ENCODE measurements at regions not wholly inside any gene's neighbourhood (a gene's known extent, or its start where the extent isn't known, plus 50 kb on each side); places are given as distances from the start of the nearest gene placed in this dataset.
"Not testable (repeated sequence)": the region's sequence is repeated elsewhere in the genome, so short reads cannot be mapped to it uniquely, and the experiment has no call there.

- H3K4me1 Mint-ChIP-seq = no peaks in the 10 kb centered on the region
- no peak overlapping the region for H3K27ac Mint-ChIP-seq
- no peaks in the 10 kb centered on the region for H3K36me3 Mint-ChIP-seq
- ATAC-seq = no peak
- no peak overlapping the region for H3K4me3 Mint-ChIP-seq
- H3K27me3 Mint-ChIP-seq = no peaks in the 10 kb centered on the region
- peaks cover 5% of the 10 kb centered on the region for H3K9me3 Mint-ChIP-seq
These were observed 1251.7 kb upstream of the RAG2 start for GRCh38 chr11:37849706-37850105.

DNA sequence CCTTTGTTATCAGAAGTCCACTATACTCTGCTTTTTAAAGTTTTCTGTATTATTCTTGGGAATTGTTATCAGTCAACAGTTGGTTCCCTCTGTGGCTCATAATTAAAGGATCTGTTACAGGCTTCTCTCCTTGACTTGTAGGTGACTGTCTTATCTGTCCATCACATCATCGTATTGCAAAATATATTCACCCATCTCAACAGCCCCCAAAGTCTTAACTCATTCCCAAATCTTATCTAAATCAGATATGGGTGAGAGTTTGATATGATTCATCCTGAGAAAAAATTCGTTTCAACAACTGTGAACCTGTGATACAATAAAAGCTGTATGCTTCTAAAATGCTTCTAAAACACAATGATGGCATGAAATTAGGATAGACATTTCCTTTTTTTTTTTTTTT is 1245.6 kb upstream of the RAG2 start:
- no peak for ATAC-seq
- Mint-ChIP-seq H3K36me3 (no peaks in the 10 kb centered on the region), H3K27ac (no peak overlapping the region), H3K4me3 (no peak overlapping the region), H3K9me3 (peaks cover 6% of the 10 kb centered on the region), H3K4me1 (no peaks in the 10 kb centered on the region), H3K27me3 (no peaks in the 10 kb centered on the region)

- Mint-ChIP-seq H3K27ac (no peak overlapping the region), H3K4me1 (no peaks in the 10 kb centered on the region), H3K4me3 (no peak overlapping the region), H3K27me3 (no peaks in the 10 kb centered on the region), H3K9me3 (peaks cover 6% of the 10 kb centered on the region), H3K36me3 (no peaks in the 10 kb centered on the region)
- ATAC-seq = peak; percentile 8
These were observed 1243.0 kb upstream of the RAG2 start for GRCh38 chr11:37841016-37841415.

DNA sequence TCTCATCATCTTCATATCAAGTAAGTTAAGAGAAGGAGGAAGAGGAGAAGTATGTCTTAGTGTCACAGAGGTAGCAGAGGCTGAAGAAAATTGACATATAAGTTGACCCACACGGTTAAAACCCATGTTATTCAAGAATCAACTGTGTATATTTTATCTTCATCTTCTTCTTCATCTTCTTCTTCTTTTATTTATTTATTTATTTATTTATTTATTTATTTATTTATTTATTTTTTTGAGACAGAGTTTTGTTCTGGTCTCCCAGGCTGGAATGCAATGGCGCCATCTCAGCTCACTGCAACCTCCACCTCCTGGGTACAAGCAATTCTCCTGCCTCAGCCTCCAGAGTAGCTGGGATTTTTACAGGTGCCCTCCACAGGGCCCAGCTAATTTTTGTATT is 1242.3 kb upstream of the RAG2 start:
- not testable (repeated sequence) for H3K4me3 Mint-ChIP-seq, H3K27ac Mint-ChIP-seq, H3K4me1 Mint-ChIP-seq, H3K36me3 Mint-ChIP-seq, ATAC-seq, H3K9me3 Mint-ChIP-seq, H3K27me3 Mint-ChIP-seq

- no peaks in the 10 kb centered on the region for H3K27me3 Mint-ChIP-seq
- no peak overlapping the region for H3K4me3 Mint-ChIP-seq
- H3K36me3 Mint-ChIP-seq = no peaks in the 10 kb centered on the region
- H3K4me1 Mint-ChIP-seq = no peaks in the 10 kb centered on the region
- no peak for ATAC-seq
- peaks cover 2% of the 10 kb centered on the region for H3K9me3 Mint-ChIP-seq
- H3K27ac Mint-ChIP-seq = no peak overlapping the region
These were observed 1232.5 kb upstream of the RAG2 start for GRCh38 chr11:37830529-37830928.

DNA sequence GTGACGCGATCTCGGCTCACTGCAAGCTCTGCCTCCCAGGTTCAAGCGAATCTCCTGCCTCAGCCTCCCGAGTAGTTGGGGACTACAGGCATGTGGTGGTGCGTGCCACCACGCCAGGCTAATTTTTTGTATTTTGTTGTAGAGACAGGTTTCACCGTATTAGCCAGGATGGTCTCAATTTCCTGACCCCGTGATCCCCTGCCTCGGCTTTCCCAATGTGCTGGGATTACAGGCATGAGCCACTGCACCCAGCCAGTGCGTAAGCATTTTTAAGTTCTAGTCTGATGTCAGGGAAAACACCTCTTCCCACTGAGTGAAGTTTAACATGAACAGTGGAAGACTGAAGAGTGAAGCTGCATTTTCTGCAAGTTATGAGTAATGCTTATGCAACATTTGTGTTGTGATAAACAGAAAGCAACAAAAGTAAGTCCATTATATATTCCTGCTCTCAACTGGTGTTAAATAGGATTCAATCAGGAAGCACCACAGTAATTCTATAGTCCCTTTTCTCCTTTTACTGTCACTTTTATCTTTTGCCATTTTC is 1219.8 kb upstream of the RAG2 start:
- no peak overlapping the region for H3K4me3 Mint-ChIP-seq

DNA sequence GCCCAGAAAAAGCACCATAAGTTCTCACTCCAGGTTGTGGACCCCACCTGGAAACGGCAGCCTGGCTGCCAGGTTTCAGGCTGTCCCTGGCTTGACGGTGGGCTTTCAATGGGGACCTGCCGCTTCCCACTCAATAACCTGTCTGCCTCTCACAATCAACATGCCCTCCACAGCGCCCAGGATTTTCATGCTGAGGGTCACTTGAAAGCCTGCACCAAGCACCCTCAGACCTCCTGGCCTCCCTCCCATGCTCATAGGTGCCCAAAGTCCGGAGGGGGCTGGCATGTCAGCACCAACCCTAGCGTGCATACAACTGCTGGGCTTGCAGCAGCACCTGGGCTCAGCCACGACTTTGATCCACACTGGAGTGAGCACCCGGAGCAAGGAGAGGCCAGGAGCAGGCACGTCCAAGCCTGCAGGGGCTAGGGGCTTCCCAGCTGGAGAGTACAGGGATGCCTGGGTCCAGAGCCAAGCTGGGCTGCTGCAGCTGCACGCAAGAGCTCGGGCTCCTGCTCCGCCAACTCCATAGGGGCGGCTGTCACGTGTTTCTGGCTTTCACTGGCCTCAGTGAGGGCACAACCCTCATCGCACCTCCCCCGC is 1214.3 kb upstream of the RAG2 start:
- H3K36me3 Mint-ChIP-seq = no peaks in the 10 kb centered on the region
- no peaks in the 10 kb centered on the region for H3K27me3 Mint-ChIP-seq
- no peaks in the 10 kb centered on the region for H3K9me3 Mint-ChIP-seq
- no peak overlapping the region for H3K27ac Mint-ChIP-seq
- no peaks in the 10 kb centered on the region for H3K4me1 Mint-ChIP-seq
- no peak overlapping the region for H3K4me3 Mint-ChIP-seq
- no peak for ATAC-seq

More for the DNA sequence above, 1219.8 kb upstream of the RAG2 start:
- no peak overlapping the region for H3K27ac Mint-ChIP-seq
- H3K9me3 Mint-ChIP-seq = peaks cover 7% of the 10 kb centered on the region
- no peaks in the 10 kb centered on the region for H3K4me1 Mint-ChIP-seq
- H3K36me3 Mint-ChIP-seq = no peaks in the 10 kb centered on the region
- no peaks in the 10 kb centered on the region for H3K27me3 Mint-ChIP-seq
- ATAC-seq = no peak

- Mint-ChIP-seq H3K4me1 (no peaks in the 10 kb centered on the region), H3K9me3 (no peaks in the 10 kb centered on the region), H3K27me3 (no peaks in the 10 kb centered on the region), H3K4me3 (no peak overlapping the region), H3K27ac (no peak overlapping the region), H3K36me3 (no peaks in the 10 kb centered on the region)
- no peak for ATAC-seq
These were observed 1213.3 kb upstream of the RAG2 start for GRCh38 chr11:37811349-37811748.

DNA sequence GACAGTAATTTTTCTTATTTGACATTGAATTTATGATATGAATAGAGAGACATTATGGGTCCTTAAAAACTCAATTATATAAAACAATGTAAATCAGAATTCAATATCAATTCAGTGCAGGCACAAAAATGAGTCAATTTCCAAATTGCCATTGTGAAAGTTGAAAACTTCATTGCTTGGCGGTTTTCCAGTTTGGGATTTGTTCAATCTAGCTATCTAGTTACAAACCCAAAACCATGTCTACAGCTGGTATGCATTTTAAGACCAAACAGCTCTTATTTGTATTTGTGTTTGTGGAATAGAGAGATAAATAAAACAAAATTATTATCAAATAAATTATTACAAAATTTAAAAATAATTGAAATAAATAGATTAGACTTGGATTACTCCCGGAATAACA is 1206.6 kb upstream of the RAG2 start:
- Mint-ChIP-seq H3K4me3 (no peak overlapping the region), H3K27me3 (no peaks in the 10 kb centered on the region), H3K27ac (no peak overlapping the region), H3K4me1 (no peaks in the 10 kb centered on the region), H3K9me3 (peaks cover 8% of the 10 kb centered on the region), H3K36me3 (no peaks in the 10 kb centered on the region)
- no peak for ATAC-seq

DNA sequence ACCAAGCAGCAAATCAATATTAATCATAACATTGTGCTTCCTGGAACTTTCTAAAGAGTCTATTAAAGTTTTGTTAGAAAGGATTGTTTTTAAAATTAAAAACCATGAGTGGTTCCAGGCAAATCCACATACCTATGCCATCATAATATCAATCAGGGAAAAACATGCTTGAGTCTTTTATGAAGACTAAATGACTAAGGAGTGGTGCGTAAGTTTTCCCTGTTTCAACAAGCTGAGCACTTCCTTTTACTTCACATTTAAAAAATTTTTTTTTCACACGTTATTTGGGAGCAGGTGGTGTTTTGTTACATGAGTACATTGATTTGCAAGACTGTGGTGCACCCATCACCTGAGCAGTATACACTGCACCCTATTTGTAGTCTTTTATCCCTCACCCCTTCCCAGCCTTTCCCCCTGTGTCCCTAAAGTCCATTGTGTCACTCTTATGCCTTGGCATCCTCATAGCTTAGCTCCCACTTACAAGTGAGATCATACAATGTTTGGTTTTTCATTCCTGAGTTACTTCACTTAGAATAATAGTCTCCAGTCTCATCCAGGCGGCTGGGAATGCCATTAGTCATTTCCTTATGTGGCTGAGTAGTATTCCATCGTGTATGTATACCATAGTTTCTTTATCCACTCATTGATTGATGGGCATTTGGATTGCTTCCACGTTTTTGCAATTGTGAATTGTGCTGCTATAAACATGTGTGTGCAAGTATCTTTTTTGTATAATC is 1190.3 kb upstream of the RAG2 start:
- ATAC-seq = no peak
- H3K4me1 Mint-ChIP-seq = no peaks in the 10 kb centered on the region
- no peak overlapping the region for H3K27ac Mint-ChIP-seq
- no peak overlapping the region for H3K4me3 Mint-ChIP-seq
- H3K36me3 Mint-ChIP-seq = no peaks in the 10 kb centered on the region
- peaks cover 8% of the 10 kb centered on the region for H3K9me3 Mint-ChIP-seq
- no peaks in the 10 kb centered on the region for H3K27me3 Mint-ChIP-seq

GRCh38 chr11:37786214-37786755 is 1188.2 kb upstream of the RAG2 start:
- H3K4me3 Mint-ChIP-seq = no peak overlapping the region
- no peaks in the 10 kb centered on the region for H3K27me3 Mint-ChIP-seq
- peaks cover 19% of the 10 kb centered on the region for H3K9me3 Mint-ChIP-seq
- no peaks in the 10 kb centered on the region for H3K4me1 Mint-ChIP-seq
- no peaks in the 10 kb centered on the region for H3K36me3 Mint-ChIP-seq
- H3K27ac Mint-ChIP-seq = no peak overlapping the region
- no peak for ATAC-seq

GRCh38 chr11:37774441-37774840 is 1176.4 kb upstream of the RAG2 start:
- Mint-ChIP-seq H3K4me3 (no peak overlapping the region), H3K9me3 (no peaks in the 10 kb centered on the region)

DNA sequence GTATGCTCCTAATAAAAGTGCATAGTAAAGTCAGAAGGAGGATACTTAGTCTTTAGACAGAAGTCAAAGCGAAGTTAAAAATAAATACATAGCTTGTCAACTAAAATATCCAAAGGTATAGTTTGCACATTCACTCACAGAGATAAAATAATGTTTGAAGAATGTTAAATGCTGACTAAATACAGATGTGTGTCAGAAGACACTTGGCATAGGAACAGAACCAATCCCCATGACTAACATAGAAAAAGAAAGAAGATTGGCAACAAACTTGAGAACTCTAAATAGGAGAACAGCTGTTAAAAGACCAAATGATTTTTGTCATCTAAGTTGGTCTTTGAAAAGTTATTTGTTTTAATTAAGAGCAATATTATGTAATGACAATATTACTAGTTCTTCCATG is 1172.1 kb upstream of the RAG2 start:
- Mint-ChIP-seq H3K27ac (no peak overlapping the region), H3K4me1 (no peaks in the 10 kb centered on the region), H3K4me3 (no peak overlapping the region), H3K27me3 (no peaks in the 10 kb centered on the region), H3K9me3 (peaks cover 3% of the 10 kb centered on the region), H3K36me3 (no peaks in the 10 kb centered on the region)
- ATAC-seq = no peak

More at GRCh38 chr11:37774441-37774840, 1176.4 kb upstream of the RAG2 start:
- Mint-ChIP-seq H3K27ac (no peak overlapping the region), H3K36me3 (no peaks in the 10 kb centered on the region), H3K27me3 (no peaks in the 10 kb centered on the region), H3K4me1 (no peaks in the 10 kb centered on the region)
- ATAC-seq = no peak

- Mint-ChIP-seq H3K9me3 (peaks cover 8% of the 10 kb centered on the region), H3K36me3 (no peaks in the 10 kb centered on the region), H3K27me3 (no peaks in the 10 kb centered on the region), H3K27ac (no peak overlapping the region), H3K4me3 (no peak overlapping the region), H3K4me1 (no peaks in the 10 kb centered on the region)
- ATAC-seq = no peak
These were observed 1164.0 kb upstream of the RAG2 start for GRCh38 chr11:37762079-37762478.

- no peak overlapping the region for H3K27ac Mint-ChIP-seq
- no peaks in the 10 kb centered on the region for H3K4me1 Mint-ChIP-seq
- H3K27me3 Mint-ChIP-seq = no peaks in the 10 kb centered on the region
- ATAC-seq = no peak
- no peaks in the 10 kb centered on the region for H3K36me3 Mint-ChIP-seq
- peaks cover 8% of the 10 kb centered on the region for H3K9me3 Mint-ChIP-seq
- no peak overlapping the region for H3K4me3 Mint-ChIP-seq
These were observed 1157.5 kb upstream of the RAG2 start for GRCh38 chr11:37755521-37755920.

DNA sequence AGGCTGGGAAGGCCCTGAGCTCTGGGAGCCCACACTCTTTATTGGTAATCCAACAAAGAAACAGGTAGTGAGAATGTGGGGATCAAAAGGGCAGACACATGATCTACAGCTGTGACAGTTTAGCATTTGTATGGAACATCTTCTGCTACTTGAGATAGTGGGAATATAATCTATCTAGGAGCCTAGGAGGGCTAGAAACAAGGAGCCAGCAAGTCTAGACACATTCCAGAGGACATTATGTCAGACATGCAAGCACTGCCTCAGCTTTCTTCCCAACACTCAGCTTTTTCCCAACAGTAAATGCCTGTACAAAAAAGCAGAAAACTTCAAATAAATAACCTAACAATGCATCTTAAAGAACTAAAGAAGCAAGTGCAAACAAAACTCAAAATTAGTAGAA is 1150.6 kb upstream of the RAG2 start:
- H3K9me3 Mint-ChIP-seq = peaks cover 8% of the 10 kb centered on the region
- no peak for ATAC-seq
- no peaks in the 10 kb centered on the region for H3K36me3 Mint-ChIP-seq
- no peak overlapping the region for H3K27ac Mint-ChIP-seq
- no peaks in the 10 kb centered on the region for H3K27me3 Mint-ChIP-seq
- no peak overlapping the region for H3K4me3 Mint-ChIP-seq
- H3K4me1 Mint-ChIP-seq = no peaks in the 10 kb centered on the region

All from stimulated activated memory B cell treated with anti-CD40 and anti-IgM and Interleukin-4, amounts not matched to agents 10 μg/mL and 1 μg/mL and 100 μg/mL, for 72 hours (primary cell).